ENCODE measurements at regions not wholly inside any gene's neighbourhood (a gene's known extent, or its start where the extent isn't known, plus 50 kb on each side); places are given as distances from the start of the nearest gene placed in this dataset.

GRCh38 chr7:42730586-42730985 is 181.3 kb downstream of the C7orf25 start:
- no peaks in the 10 kb centered on the region for H3K9me3 Mint-ChIP-seq
- Histone ChIP-seq H2BK120ac (ENCODE audit: low read depth, low read length, poor library complexity, severe bottlenecking) (no peak overlapping the region), H3K18ac (ENCODE audit: insufficient read length, low read depth, low read length) (no peak overlapping the region), H2BK15ac (ENCODE audit: low read depth, low read length) (no peak overlapping the region), H3K27ac (ENCODE audit: insufficient read length, low read depth, low read length) (no peak overlapping the region), H3K4me2 (ENCODE audit: insufficient read depth, insufficient read length, low read length) (no peak overlapping the region), H3K9ac (ENCODE audit: extremely low read depth, insufficient read length, low read length) (no peak overlapping the region), H3K9me3 (ENCODE audit: control insufficient read depth, low read depth, low read length) (no peaks in the 10 kb centered on the region), H3K79me1 (ENCODE audit: insufficient read depth, low read depth, low read length, poor library complexity, severe bottlenecking) (no peaks in the 10 kb centered on the region), H3K23me2 (ENCODE audit: insufficient read length, low read depth, low read length, poor library complexity, severe bottlenecking) (no peaks in the 10 kb centered on the region), H4K5ac (ENCODE audit: insufficient read length, low read depth, low read length) (no peak overlapping the region), H3K4ac (ENCODE audit: low read depth, low read length) (no peak overlapping the region), H3K56ac (ENCODE audit: insufficient read length, low read depth, low read length) (no peak overlapping the region), H3K14ac (ENCODE audit: insufficient read depth, low read length) (no peak overlapping the region), H3T11ph (ENCODE audit: low read length) (no peak overlapping the region), H4K91ac (ENCODE audit: insufficient read length, low read depth, low read length) (no peak overlapping the region), H2BK20ac (ENCODE audit: low read depth, low read length, poor library complexity, severe bottlenecking) (no peak overlapping the region), H2BK12ac (ENCODE audit: insufficient read length, low read depth, low read length) (no peak overlapping the region), H3K27me3 (ENCODE audit: insufficient read depth, low read length) (no peaks in the 10 kb centered on the region), H3K79me2 (ENCODE audit: insufficient read depth, low read length) (no peaks in the 10 kb centered on the region), H3K4me1 (ENCODE audit: insufficient read depth, low read length) (no peaks in the 10 kb centered on the region), H2AFZ (ENCODE audit: low read length) (no peak overlapping the region), H4K20me1 (ENCODE audit: control insufficient read depth, insufficient read depth, insufficient read length) (no peaks in the 10 kb centered on the region), H4K8ac (replicated peaks; ENCODE audit: insufficient read length, low read depth, low read length) (no peak overlapping the region), H2AK5ac (ENCODE audit: insufficient read length, low read length) (no peak overlapping the region), H2BK5ac (ENCODE audit: insufficient read length, low read length) (no peak overlapping the region), H3K23ac (ENCODE audit: insufficient read length, low read depth, low read length) (no peak overlapping the region)
- no peak for TF ChIP-seq CTCF (conservative IDR thresholded peaks at IDR 0.05)
- H3K27me3 Mint-ChIP-seq (ENCODE audit: low read depth) = peaks cover 1% of the 10 kb centered on the region
- H3K4me3 Mint-ChIP-seq = no peak overlapping the region
- DNase-seq = no peak
- no peaks in the 10 kb centered on the region; a peak in 1 of 7 replicates for H3K36me3 Mint-ChIP-seq (ENCODE audit: insufficient read depth in 1 of 3, low read depth in 3 of 3)
- no CpG with 5 or more reads among the region's 1 CpG for WGBS (ENCODE audit: extremely low coverage, insufficient read length, low lambda C conversion rate)
- no peaks in the 10 kb centered on the region for H3K4me1 Mint-ChIP-seq
- H3K27ac Mint-ChIP-seq = no peak overlapping the region
